Left ventricle myocardium superior (tissue), 1 donor: ENCODE measurements at regions not wholly inside any gene's neighbourhood (a gene's known extent, or its start where the extent isn't known, plus 50 kb on each side); places are given as distances from the start of the nearest gene placed in this dataset.
A peak's percentile ranks its signal among the peaks of the same experiment; 100 is the strongest.
"Not testable (repeated sequence)": the region's sequence is repeated elsewhere in the genome, so short reads cannot be mapped to it uniquely, and the experiment has no call there.

Experiments used
- ATAC-seq: fragments of 200-7000 bp; cut with Tn5 transposase; one replicate; pipeline ENCODE4 v1.9.1; 2020; ENCODE audit warnings: mild to moderate bottlenecking, moderate library complexity
- DNase-seq: peaks from one replicate; pipeline ENCODE4 v3.0.0-alpha.2; 2020
- intact Hi-C: fragments of 100-400 bp; cut with micrococcal nuclease; formaldehyde crosslinking; loops from one replicate; pipeline ENCODE4 v1.11.0; 2022
- donor health status: DM: no; HTN: yes; CAD: no; lungs with severe emphysema.

DNA sequence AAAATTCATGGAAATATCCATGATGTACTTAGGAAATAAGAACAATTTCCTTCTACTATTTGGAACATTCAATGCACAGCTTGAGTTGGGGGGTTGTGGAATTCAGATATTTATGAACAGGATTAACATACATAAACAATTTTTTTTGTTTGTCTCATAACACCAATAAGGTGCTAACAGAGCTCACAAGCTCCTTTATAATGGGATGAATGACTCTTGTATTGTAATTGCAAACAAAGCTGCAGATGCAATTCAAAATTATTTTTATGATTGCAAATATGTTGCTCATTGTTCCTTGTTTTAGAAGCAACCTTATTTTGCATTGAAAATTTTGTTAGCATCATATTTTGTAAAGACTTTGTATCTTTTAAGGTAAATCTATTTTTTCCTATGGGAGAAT, 265.7 kb downstream of the PCDH17 start:
- intact Hi-C loops = no loop called here
- ATAC-seq (no peak), DNase-seq (no peak)

DNA sequence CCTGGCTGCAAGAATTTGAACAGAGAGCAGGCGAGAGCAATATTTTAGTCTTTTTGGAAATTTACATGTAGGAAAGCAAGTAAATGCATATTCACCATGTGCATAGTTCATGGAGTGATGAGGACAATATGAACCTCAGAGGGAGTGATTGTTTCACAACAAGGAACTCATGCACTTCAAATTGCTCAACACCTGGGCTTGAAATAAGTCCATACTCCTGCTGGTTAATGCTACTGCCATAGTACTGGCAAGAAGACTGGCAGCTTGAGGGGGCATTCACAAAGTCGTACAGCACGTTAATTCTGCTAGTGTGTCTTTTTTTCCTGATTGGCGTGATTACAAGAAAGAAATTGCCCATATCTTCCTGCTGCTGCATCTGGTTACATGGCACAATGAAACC, 267.6 kb downstream of the PCDH17 start:
- intact Hi-C loops = no loop called here
- no peak for ATAC-seq
- DNase-seq = no peak

DNA sequence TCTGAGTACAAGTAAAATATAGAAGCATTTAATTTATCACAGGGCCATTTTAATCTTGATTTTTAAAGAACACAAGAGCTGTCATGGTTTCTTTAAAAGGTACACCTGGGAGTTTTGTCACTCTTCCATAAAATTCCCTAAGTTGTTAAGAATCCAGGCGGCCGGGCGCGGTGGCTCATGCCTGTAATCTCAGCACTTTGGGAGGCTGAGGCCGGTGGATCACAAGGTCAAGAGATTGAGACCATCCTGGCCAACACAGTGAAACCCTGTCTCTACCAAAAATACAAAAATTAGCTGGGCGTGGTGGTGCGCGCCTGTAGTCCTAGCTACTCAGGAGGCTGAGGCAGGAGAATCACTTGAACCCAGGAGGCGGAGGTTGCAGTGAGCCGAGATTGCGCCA, 278.3 kb downstream of the PCDH17 start:
- ATAC-seq, intact Hi-C loops, DNase-seq: not testable (repeated sequence)

DNA sequence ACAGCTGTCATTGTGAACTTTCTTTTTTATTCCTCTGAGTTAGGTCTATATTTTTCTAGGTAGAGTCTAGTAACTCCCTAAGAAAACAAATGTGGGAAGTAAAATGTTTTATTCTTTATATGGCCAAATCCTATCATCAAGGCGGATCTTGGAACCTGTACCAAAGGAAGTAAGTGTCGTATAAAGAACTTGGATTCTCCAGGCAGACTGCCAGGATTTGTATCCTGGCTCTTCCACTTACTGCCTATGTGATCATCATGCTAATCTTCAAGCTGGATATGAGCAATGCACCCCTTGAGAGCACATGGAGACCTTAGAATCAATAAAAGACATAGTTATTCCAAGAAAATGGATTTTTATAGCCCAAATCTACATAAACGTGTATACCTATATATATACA, 286.5 kb downstream of the PCDH17 start:
- intact Hi-C loops = no loop called here
- DNase-seq = no peak
- ATAC-seq = no peak

DNA sequence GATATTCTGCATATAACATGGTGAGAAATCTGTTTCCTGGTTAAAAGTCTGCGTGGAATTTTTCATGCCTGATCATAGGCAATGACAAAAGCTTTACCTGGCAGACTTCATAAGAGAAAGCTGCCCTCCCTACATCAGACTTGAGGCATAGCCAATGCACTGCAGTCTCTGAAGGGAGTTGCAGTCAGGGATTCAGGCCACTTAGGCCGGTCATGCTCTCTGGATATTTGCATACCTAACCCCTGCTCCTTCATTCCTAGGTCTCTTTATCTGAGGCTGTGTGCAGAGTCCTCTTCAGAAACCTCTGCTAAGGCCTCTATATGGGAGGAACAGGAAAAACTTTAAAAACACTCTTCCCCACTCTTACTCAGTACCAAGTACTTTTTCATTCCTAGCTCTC, 287.4 kb downstream of the PCDH17 start:
- ATAC-seq (no peak), DNase-seq (no peak)
- intact Hi-C loops = no loop called here

DNA sequence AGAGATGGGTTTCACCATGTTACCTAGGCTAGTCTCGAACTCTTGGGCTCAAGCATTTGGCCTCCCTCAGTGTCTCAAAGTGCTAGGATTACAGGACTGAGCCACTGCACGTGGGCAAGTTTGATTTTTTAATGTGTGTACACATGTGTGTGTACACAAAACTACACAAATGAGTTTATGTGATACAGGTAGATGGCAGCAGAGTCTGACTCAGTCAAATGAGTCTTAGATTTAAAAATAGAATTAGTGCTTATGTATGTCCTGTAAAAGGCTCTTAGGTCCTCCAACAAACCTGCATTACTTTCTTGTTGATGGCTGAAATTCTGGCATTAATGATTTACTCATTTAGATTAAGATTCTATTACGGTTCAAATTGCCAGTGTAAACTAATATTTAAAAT, 293.7 kb downstream of the PCDH17 start:
- intact Hi-C loops = no loop called here
- ATAC-seq = peak; percentile 68
- no peak for DNase-seq

DNA sequence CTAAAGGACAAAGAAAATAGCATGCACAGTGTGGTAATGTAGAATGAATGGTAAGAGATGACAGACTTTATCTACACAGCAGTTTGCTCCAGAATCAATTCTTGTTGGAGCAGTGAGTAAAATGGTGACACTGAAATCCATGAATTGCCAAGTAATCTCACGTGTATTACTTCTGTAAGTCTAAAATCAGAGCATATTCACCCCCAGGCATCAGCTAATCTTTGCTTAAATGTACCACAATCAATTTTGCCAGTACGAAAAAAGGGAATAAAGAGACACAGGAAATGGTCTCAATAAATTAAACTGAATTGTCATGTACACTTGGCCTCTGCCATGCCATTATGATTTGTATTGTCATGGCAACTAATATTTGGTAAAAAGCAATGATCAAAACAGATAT, 294.2 kb downstream of the PCDH17 start:
- intact Hi-C loops = no loop called here
- no peak for ATAC-seq
- DNase-seq = no peak

DNA sequence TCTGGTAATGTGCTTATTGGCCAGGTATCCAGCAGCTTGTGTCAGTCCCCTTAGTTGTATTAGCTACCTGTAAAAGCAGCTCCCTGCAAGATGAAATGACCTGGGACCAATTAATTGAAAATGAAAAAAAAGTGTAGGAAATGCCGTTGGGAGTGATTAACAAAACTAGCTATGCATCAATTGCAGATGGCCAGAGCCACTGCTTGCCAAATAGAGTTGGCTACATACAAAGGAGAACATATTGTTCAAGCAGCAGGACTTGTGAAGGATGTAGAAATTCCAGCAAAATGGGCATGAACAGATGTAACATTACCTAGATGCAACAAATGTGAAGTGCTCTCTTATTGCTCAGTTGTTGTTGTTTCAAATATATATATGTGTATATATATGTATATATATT, 300.5 kb downstream of the PCDH17 start:
- intact Hi-C loops = no loop called here
- DNase-seq = no peak
- ATAC-seq = no peak

DNA sequence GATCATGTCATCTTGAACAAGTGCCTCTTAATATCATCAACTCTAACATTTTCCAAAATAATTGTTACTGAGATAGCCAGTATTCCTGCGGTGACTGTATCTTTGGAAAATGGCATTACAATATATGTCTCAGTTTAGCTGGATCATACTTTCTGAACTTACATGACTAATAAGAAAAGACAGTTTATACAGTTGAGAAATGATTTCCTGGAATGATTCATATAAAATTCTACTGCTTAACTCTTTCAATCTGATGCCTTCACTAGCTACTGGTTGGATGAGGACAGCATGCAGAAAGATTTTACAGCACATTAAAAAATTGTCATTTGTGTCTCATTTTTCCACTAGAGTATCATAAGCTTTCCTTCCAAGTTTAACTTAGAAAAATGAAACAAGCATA, 302.1 kb downstream of the PCDH17 start:
- intact Hi-C loops = no loop called here
- ATAC-seq = no peak
- no peak for DNase-seq

DNA sequence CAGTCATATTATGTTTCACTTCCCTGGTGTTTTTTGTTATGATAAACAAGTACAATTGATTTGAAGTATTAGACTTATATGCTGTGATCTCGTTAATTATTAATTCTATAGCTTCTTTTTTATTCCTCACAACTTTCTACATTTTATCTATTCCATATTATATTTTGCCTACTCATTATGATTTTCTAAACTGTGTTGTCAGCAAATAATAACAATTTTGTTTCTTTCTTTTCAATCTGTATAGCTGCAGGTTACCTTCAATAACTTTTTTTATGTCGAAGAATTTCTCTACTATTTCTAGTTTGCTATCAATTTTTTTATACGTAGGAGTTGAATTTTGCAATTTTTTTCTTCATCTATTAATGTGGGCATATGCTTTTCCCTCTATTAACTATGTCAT, 304.4 kb downstream of the PCDH17 start:
- DNase-seq = no peak
- intact Hi-C loops = no loop called here
- ATAC-seq = no peak

DNA sequence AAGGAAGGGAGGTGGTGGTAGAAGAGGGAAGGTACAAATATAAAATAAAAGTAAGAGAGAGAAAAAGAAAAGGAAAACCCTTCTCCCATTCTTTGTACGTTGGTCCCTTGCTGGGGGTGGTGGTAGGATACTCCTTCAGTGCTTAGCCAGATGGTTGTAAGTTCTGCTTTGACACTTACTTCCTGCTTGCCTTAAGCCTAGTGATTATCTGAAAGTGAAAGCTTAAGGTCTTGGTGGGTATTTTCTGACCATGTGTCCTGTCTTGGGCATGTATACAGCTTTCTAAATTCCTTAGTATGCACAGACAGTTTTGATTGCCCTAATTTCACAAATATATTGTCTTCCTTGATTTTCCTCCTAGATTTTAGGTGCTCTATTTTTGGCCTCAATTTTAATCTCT, 314.8 kb downstream of the PCDH17 start:
- intact Hi-C loops = no loop called here
- ATAC-seq (no peak), DNase-seq (no peak)

DNA sequence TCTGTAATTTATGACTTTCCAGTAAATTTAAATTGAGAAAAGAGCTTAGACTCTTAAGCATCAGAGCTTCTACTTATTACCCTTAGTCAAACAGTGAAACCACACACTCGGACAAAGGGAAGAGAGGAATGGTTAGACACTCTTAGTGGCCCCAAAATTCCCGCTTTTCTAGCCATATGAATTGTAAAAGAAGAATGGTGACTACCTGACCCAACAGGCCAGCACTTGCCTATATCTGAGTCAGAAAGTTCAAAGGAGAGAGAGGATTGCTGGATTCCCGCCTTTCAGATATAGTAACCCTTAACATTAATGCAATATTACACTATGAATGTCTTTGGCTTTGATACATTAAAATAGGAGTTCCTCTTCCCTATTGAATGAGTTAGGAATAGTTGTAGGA, 317.3 kb downstream of the PCDH17 start:
- DNase-seq (no peak), ATAC-seq (no peak)
- intact Hi-C loops = no loop called here

DNA sequence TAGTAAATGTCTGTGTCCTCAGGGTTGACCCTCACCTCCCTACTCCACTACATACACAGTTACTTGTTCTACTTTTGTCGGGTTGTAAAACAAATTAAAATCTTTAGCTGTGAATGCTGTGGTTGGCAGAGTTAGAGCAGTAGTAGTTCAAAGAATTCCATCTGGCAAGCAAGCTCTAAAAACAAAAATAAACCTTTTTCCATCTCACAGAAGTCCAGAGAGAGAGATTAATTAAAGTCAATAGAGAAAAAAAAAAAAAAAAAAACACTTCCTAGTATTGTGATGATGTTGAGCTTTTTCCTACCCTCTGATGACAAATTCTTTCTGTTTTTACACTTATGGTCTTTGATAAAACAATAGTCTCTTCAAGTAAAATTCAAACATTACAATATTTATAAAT, 338.4 kb downstream of the PCDH17 start:
- intact Hi-C loops = no loop called here
- ATAC-seq = peak; percentile 24
- no peak for DNase-seq

DNA sequence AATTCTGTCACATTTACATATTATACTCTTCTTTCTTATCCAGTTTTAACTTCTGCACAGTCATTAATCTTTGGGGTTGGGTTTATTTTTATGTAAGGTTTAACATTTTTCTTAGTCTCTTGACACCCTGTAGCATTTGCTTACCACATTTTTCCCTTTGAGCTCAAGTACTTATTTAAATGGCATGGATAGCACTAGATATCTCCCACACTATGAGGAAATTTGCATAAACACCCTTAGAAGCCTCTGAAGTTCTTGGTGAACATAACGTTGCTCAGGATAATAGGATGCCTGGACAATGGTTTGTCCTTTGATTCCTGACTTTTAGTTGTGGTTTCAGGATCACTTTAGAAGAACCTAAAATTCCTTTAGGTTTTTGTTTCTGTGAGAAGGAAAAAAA, 338.9 kb downstream of the PCDH17 start:
- no peak for DNase-seq
- no peak for ATAC-seq
- intact Hi-C loops = no loop called here

DNA sequence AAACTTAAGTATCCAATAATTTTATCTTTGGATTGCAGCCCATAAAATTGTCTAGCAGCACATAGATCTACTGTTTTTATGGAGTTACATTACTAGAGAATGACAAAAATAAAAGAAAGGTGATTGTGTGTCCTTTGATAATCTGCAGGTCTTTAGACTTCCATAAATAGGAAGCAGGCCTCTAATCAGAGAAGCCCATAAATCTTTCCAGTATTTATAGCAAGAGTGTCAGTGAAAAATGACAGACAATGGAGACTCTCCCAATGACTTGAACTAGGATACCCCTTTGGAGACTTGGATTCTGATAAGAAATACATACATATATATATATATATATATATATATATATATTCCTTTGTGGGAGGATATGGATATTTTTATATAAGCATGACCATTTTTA, 351.2 kb downstream of the PCDH17 start:
- ATAC-seq (peak; percentile 79), DNase-seq (no peak)
- intact Hi-C loops = no loop called here

DNA sequence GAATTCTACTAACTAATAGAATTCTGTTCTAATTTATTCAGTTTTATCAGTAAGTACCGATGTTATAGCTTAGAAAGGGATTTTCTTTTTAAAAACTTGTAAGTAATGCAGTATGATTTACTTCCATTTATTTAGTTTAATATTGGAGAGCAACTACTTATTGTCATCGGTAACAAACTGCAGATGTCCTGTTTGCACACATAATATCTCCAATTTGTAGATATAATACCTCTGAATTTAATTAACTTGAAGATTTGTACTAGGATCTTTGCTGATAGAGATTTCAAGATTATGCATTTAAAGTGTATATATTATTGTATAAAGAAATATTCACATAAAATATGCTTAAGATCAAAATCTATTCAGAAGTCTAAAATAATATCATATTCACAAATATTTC, 356.7 kb downstream of the PCDH17 start:
- ATAC-seq (no peak), DNase-seq (no peak)
- intact Hi-C loops = no loop called here

DNA sequence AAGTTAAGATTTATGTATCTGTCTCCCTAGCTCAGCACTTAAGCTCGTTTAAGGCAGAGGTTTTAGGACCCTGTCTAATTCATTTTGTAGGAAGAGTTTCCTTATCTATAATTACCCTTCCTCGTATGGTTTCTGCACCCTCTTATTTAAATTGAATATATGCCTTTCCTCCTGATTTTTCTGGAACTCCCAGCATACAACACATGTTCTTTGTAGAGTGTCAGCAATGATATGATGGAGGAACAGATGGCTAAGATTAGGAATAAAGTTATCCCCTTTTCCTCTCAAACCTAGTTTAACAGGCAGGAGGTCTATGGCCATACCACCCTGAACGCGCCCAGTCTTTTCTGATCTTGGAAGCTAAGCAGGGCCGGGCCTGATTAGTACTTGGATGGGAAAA, 359.5 kb downstream of the PCDH17 start:
- ATAC-seq (no peak), DNase-seq (no peak)
- intact Hi-C loops = no loop called here

DNA sequence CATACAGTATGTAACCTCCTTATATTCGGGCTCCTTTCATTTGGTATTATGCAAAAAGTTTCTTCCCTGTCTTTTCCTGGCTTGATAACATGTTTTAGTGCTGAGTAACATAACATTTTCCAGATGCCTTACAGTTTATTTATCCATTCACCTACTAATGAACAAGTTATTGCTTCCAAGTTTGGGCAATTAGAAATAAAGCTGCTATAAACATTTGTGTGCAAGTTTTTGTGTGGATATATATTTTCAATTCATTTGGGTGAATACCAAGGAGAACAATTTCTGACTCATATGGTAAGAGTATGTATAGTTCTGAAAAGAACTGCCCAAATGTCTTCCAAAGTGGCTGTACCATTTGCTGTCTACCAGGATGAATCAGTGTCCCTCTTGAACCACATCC, 360.9 kb downstream of the PCDH17 start:
- no peak for DNase-seq
- intact Hi-C loops = no loop called here
- no peak for ATAC-seq

DNA sequence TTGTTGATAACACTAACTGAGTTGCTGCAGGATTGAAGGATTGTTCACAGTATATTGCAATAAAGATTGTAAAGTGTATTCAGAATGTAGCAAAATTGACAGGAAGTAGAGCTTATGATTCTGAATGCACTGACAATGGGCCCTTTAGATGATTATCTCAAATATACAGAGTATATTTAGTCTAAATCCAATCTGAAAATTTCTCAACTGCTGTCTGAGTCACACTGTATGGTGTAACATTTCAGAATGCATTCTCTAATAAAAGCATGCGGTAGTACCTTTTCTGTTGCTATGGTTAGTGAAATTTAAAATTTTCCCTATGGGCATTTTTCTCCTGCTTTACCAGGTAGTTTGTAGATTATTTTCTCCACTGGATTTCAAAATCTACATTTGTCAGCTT, 365.2 kb downstream of the PCDH17 start:
- intact Hi-C loops = no loop called here
- DNase-seq (no peak), ATAC-seq (no peak)

DNA sequence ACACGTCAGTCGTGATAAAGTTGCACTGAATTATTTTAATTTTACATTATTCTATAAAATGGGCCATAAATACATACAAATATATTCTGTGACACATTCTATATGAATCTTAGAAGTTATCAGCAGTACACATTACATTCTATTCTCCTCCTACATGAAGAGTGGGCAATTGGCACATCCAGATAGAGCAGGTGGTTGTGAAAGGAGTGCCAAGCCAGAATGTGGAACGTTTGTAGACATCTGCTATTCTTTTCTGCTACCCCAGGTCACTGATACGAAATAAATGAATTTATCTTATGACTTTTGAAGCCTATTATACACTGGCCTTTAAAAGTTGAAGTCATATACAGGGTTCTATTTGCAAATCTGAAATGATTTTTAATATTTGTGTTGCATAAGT, 373.2 kb downstream of the PCDH17 start:
- DNase-seq = no peak
- intact Hi-C loops = no loop called here
- ATAC-seq = no peak

DNA sequence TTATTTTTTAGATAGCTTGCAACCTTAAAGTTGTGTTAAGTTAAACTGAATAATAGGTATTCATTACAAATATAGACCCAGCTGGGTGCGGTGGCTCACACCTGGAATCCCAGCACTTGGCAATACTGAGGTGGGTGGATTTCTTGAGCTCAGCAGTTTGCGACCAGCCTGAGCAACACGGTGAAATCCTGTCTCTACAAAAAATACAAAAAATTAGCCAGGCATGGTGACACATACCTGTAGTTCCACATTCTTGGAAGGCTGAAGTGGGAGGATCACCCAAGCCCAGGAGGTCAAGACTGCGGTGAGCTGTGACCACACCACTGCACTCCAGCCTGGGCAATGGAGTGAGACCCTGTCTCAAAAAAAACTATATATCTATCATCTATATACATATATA, 386.5 kb downstream of the PCDH17 start:
- intact Hi-C loops = no loop called here
- ATAC-seq = no peak
- no peak for DNase-seq

DNA sequence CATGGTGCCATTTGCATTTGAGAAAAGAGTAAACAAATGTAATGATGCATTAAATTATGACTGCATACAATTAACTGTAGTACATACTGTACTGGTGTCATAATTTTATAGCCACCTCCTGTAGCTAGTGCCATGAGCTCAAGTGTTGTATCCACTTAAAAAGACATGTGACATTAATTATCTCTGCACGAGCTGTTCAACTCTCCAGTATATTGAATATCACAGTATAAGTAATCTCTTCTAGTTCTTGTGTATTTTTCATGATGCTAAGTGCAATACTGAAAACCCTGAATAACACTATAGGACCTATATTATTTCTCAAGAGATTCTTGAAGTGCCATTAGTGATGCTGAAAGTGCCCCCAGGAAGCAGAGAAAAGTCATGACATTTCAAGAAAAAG, 387.3 kb downstream of the PCDH17 start:
- intact Hi-C loops = no loop called here
- ATAC-seq = peak; percentile 20

DNA sequence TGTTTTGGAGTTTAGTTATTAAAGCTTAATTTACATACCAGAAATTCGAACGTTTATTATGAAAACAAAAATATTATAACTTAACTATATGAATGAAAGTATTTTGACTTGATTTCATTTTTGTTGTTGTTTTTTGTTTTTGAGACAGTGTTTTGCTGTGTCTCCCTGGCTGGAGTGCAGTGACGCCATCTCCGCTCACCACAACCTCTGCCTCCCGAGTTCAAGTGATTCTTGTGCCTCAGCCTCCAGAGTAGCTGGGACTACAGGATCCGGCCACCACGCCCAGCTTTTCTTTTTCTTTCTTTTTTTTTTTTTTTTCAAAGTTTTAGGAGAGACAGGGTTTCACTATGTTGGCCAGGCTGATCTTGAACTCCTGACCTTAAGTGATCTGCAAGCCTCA, 392.6 kb downstream of the PCDH17 start:
- ATAC-seq = no peak
- no peak for DNase-seq
- intact Hi-C loops = no loop called here

More for the DNA sequence above, 387.3 kb downstream of the PCDH17 start:
- no peak for DNase-seq
